Aorta (tissue), 5 donors: ENCODE measurements at regions not wholly inside any gene's neighbourhood (a gene's known extent, or its start where the extent isn't known, plus 50 kb on each side); places are given as distances from the start of the nearest gene placed in this dataset.
A peak's percentile ranks its signal among the peaks of the same experiment; 100 is the strongest.

Experiments
- ATAC-seq: fragments of 200-7000 bp; cut with Tn5 transposase; one replicate; pipeline ENCODE4 v1.9.1; 2022; ENCODE audit warnings: moderate library complexity; ENCODE audit not compliant: low FRiP score
- DNase-seq, 2 donors: peaks; one replicate each; pipeline ENCODE4 v3.0.0-alpha.2; 2020
- H3K27ac ChIP-seq, 2 donors: one replicate each; pipeline ENCODE4 v1.5.1; 2013; ENCODE audit warnings: low read length in 2 of 2, mild to moderate bottlenecking in 2 of 2, moderate library complexity in 2 of 2, control low read depth in 1 of 2, inconsistent platforms in 1 of 2, low read depth in 1 of 2
- H3K27me3 ChIP-seq, 2 donors: one replicate each; pipeline ENCODE4 v1.6.1; 2013; ENCODE audit warnings: control low read depth in 1 of 2, low read length in 1 of 2, mild to moderate bottlenecking in 1 of 2, moderate library complexity in 1 of 2; ENCODE audit not compliant: insufficient read depth in 2 of 2, control insufficient read depth in 1 of 2
- H3K36me3 ChIP-seq, 2 donors: one replicate each; pipeline ENCODE4 v1.6.1; 2013; ENCODE audit warnings: control low read depth in 1 of 2, low read length in 1 of 2, mild to moderate bottlenecking in 1 of 2; ENCODE audit not compliant: insufficient read depth in 2 of 2, control insufficient read depth in 1 of 2
- H3K4me1 ChIP-seq, 2 donors: one replicate each; pipeline ENCODE4 v1.6.1; 2013; ENCODE audit warnings: low read length in 2 of 2, control low read depth in 1 of 2, mild to moderate bottlenecking in 1 of 2, moderate library complexity in 1 of 2; ENCODE audit not compliant: insufficient read depth in 2 of 2, control insufficient read depth in 1 of 2
- H3K4me3 ChIP-seq, 2 donors: one replicate each; pipeline ENCODE4 v1.5.1; 2013; ENCODE audit warnings: low read length in 2 of 2, control low read depth in 1 of 2, mild to moderate bottlenecking in 1 of 2
- H3K9me3 ChIP-seq: one replicate; pipeline ENCODE4 v1.6.1; 2013; ENCODE audit warnings: mild to moderate bottlenecking, low read length; ENCODE audit not compliant: control insufficient read depth
- WGBS, 2 donors: extraction: QIAGEN DNeasy Blood & Tissue Kit; methylation state at CpG; one replicate each; pipeline ENCODE4 v1.1.7; 2013; 5-methylcytosine and 5-hydroxymethylcytosine counted together
- intact Hi-C, 2 donors: fragments of 100-400 bp; cut with DNase I; formaldehyde crosslinking; loops; one replicate each; pipeline versions ENCODE4 v1.14.2 to v1.15.0; 2022
- donor health status: healthy with polysubstance abuse.
- donor health status: Bipolar disorder and iron deficiency.
- donor health status: DM: no; HTN: no; CAD: no.
- donor health status: DM: no; HTN: no; CAD: no.
- donor health status: DM: yes; HTN: yes; CAD: no.

DNA sequence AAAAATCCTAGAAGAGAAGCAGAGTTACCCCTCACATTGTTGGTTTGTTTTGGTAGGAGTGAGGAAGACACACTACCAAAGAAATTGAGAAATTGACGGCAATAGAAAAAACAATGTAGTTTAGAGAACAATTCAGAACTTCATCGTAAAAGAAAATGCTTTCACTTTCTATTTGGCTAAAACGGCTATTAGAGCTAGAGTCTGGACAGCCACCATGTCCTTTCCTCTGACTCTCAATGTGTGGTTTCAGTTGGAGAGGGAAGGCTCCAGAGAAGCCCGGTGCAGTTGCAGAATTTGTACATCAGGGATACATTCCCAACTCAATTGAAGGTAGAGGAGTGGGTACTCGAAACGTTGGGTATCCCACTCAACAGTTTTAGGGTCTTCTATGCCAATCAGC lies 535.3 kb downstream of the GALC start:
- Histone ChIP-seq H3K9me3 (no peaks in the 10 kb centered on the region), H3K27ac (no peak overlapping the region), H3K36me3 (no peaks in the 10 kb centered on the region), H3K27me3 (no peaks in the 10 kb centered on the region), H3K4me3 (no peak overlapping the region), H3K4me1 (no peaks in the 10 kb centered on the region)
- intact Hi-C loops: no loop called here
- DNase-seq (no peak), ATAC-seq (no peak)
- 74 to 76% methylated on average over 6 of the region's 6 CpGs for WGBS, 2 donors

DNA sequence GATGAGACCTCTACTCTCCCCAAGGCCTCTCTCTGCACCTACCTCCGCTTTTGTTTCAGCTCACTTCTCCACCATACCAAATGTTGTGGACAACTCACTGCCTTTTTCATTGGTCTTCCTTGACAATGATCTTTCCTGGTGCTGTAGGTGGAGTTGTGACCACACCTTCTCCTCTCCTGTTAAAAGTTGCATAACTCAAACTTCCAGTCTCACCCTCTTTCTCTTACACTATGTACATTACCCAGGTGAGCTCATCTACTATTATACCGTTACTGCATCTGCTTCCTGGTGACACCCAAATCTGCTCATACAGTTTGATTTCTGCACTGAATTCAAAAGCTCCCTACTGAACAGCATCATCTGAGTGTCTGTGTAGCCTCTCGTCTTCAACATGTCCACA lies 542.8 kb downstream of the GALC start:
- H3K27me3 ChIP-seq: no peaks in the 10 kb centered on the region
- no peaks in the 10 kb centered on the region for H3K36me3 ChIP-seq
- intact Hi-C loops: no loop called here
- H3K27ac ChIP-seq: no peak overlapping the region
- H3K9me3 ChIP-seq: no peaks in the 10 kb centered on the region
- no peaks in the 10 kb centered on the region for H3K4me1 ChIP-seq
- 70 to 81% methylated on average over 3 of the region's 3 CpGs for WGBS, 2 donors
- no peak overlapping the region for H3K4me3 ChIP-seq
- ATAC-seq (no peak), DNase-seq (no peak)

DNA sequence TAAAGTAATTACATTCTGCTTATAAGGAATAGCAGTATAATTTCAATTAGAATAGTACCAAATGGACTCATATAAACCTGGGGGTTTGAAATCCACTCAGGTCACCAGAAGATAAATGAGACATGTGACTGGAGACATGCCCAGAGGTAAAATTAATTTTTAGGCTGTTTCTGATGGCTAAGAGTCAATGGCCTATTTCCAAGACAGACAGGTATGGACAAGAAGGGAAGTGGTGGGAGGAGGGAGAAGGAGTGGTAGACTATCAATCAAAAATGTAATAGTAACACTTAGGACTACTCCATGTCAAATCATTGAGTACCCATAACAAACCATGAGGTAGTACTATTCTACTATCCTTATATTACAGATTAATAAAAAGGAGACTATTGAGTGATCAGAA lies 544.0 kb downstream of the GALC start:
- ATAC-seq: no peak
- no peak overlapping the region for H3K27ac ChIP-seq
- no peaks in the 10 kb centered on the region for H3K9me3 ChIP-seq
- intact Hi-C loops: no loop called here
- H3K4me1 ChIP-seq: no peaks in the 10 kb centered on the region
- no peaks in the 10 kb centered on the region for H3K27me3 ChIP-seq
- H3K4me3 ChIP-seq: no peak overlapping the region
- no peak for DNase-seq
- H3K36me3 ChIP-seq: no peaks in the 10 kb centered on the region

DNA sequence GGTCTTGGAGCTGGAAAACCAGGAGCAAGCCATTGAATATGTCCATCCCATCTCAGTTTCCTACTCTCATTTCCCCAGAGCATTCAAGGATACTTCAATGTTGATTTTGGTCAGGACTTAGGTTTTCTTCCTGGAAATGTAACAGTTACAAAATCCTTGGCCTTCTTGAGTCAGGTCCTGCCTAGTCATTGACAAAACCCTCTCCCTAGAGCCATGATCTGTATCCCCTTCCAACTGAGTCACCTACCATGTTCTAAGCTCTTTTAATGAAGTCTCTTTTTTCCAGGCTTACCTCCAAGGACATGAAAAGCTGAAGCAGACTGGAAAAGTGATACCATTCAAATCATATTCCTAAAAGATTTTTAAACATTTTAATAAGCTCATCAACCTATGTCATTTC lies 549.2 kb downstream of the GALC start:
- no peaks in the 10 kb centered on the region for H3K9me3 ChIP-seq
- H3K27me3 ChIP-seq: no peaks in the 10 kb centered on the region
- DNase-seq (no peak), ATAC-seq (peak; percentile 60)
- H3K27ac ChIP-seq: no peak overlapping the region
- intact Hi-C loops: no loop called here
- no peaks in the 10 kb centered on the region for H3K36me3 ChIP-seq
- H3K4me1 ChIP-seq: no peaks in the 10 kb centered on the region
- no peak overlapping the region for H3K4me3 ChIP-seq

DNA sequence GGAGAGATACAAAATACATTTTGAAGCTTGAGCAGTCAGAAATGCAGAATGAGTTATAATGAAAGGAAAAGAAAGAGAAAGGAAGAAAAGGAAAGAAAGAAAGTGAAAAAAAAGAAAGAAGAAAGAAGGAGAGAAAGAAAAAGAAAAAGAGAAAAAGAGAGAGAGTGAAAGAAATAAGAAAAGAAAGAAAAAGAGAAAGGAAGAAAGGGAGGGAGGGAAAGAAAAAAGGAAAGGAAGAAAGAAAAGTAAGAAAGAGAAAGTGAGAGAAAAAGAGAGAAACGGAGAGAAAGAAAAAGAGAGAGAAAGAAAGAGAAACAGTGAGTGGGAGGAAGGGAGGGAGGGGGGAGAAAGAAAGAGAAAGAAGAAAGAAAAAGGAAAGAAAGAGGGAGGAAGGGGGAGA lies 549.9 kb downstream of the GALC start:
- H3K9me3 ChIP-seq: no peaks in the 10 kb centered on the region
- intact Hi-C loops: no loop called here
- H3K27ac ChIP-seq: no peak overlapping the region
- no peaks in the 10 kb centered on the region for H3K36me3 ChIP-seq
- ATAC-seq: no peak
- H3K4me1 ChIP-seq: no peaks in the 10 kb centered on the region
- H3K27me3 ChIP-seq: no peaks in the 10 kb centered on the region
- 74 to 88% methylated on average over 1 of the region's 1 CpG for WGBS, 2 donors
- no peak for DNase-seq
- no peak overlapping the region for H3K4me3 ChIP-seq

DNA sequence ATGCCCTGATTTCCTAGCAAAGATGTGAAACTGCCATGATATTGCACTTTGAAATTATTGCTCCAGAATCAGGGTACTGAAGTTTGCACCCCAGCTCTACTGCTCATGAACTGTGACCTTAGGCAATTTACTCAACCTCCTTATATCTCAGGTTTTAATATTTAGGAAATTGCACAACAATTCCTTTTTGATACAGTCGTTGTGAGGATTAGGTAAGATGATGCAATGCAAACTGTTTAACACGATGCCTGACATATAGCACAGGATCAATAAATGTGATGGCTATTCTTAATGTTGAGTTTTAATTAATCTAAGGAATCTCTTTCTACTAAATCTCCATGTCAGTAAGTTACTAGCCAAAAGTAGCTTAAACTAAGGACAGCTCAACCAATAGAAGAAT lies 555.8 kb downstream of the GALC start:
- intact Hi-C loops: no loop called here
- H3K4me3 ChIP-seq: no peak overlapping the region
- 81 to 82% methylated on average over 2 of the region's 2 CpGs for WGBS, 2 donors
- no peak for ATAC-seq
- no peaks in the 10 kb centered on the region for H3K4me1 ChIP-seq
- no peak overlapping the region for H3K27ac ChIP-seq
- no peaks in the 10 kb centered on the region for H3K36me3 ChIP-seq
- no peaks in the 10 kb centered on the region for H3K27me3 ChIP-seq
- DNase-seq: no peak
- H3K9me3 ChIP-seq: no peaks in the 10 kb centered on the region

DNA sequence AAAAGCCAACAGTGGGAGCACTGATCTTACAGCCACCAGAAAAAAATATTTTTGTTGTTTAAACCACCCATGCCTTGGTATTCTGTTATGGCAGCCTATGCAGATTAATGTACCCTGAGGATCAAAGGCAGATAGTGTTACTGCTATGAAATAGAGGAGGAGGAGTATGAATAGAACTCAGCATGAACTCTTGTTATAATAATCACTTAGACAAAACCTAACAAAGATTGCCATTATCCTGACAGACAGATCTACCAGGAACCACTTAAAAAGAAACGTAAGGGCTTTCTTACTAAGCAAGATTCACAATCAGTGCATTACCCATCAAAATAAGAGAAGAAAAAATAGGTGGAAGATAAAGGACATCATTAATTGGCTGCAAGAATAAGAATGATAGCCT lies 558.3 kb downstream of the GALC start:
- Histone ChIP-seq H3K4me1 (no peaks in the 10 kb centered on the region), H3K27ac (no peak overlapping the region), H3K9me3 (peaks cover 1% of the 10 kb centered on the region), H3K27me3 (no peaks in the 10 kb centered on the region), H3K4me3 (no peak overlapping the region), H3K36me3 (no peaks in the 10 kb centered on the region)
- WGBS, 2 donors: 35 to 61% methylated on average over 1 of the region's 1 CpG
- intact Hi-C loops: no loop called here
- no peak for DNase-seq
- no peak for ATAC-seq

DNA sequence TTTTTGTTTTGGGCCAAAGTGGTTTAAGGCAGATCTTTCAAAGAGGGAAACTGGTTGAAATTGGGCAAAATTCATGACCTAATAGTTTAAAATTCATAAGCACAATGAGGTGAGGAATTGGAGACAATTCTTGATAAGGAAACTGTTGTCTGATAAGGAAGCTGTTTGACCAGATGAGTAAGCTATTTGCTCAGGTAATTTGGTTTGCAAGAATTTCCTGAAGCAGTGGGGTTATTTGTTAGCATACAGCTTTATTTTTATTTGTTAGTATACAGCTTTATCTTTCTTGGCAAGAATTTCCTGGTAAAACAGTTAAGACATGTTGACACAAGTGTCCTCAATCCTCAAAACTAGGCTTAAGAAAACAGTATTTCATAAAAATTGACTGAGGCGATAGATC lies 559.0 kb downstream of the GALC start:
- intact Hi-C loops: no loop called here
- no peak overlapping the region for H3K27ac ChIP-seq
- H3K36me3 ChIP-seq: no peaks in the 10 kb centered on the region
- no peaks in the 10 kb centered on the region for H3K27me3 ChIP-seq
- DNase-seq (no peak), ATAC-seq (no peak)
- H3K4me3 ChIP-seq: no peak overlapping the region
- WGBS, 2 donors: 60 to 74% methylated on average over 1 of the region's 1 CpG
- no peaks in the 10 kb centered on the region for H3K4me1 ChIP-seq
- H3K9me3 ChIP-seq: peaks cover 1% of the 10 kb centered on the region

DNA sequence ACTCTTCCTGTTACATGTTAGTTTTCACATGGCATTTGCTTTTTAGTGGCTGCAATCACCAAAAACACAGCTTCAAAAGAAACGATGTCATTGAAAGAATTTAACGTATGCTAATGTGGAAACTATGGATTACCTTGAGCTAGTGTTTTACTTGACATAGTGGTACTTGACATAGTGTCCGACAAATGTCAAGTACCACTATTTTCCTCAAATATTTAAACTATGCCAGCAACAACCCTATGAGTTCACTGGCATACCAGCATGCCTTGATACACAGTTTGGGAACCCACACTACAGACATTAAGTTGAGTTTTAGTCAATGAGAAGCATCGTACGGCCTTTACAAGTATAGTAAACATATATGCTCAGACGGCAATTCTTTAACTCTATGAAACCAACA lies 560.3 kb downstream of the GALC start:
- Histone ChIP-seq H3K27me3 (no peaks in the 10 kb centered on the region), H3K36me3 (no peaks in the 10 kb centered on the region), H3K27ac (no peak overlapping the region), H3K9me3 (peaks cover 1% of the 10 kb centered on the region), H3K4me1 (no peaks in the 10 kb centered on the region), H3K4me3 (no peak overlapping the region)
- 84 to 90% methylated on average over 6 of the region's 6 CpGs for WGBS, 2 donors
- intact Hi-C loops: no loop called here
- DNase-seq (no peak), ATAC-seq (no peak)

DNA sequence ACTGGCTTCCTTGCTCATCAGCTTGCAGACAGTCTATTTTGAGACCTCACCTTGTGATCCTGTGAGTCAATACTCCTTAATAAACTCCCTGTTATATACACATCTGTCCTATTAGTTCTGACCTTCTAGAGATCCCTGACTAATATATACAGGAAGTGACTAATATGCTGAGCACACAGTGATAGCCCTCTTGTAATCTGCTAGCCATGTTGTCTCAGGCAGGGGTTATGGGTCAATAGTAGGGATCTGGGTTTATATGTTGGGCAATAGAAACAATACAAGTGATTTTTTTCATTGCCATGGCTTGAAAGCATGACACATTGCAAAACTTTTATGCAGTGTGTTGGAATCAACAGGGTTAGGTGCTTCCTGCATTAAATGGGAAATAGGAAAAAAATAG lies 562.2 kb downstream of the GALC start:
- intact Hi-C loops: no loop called here
- ATAC-seq: no peak
- Histone ChIP-seq H3K9me3 (peaks cover 1% of the 10 kb centered on the region), H3K27me3 (no peaks in the 10 kb centered on the region), H3K27ac (no peak overlapping the region), H3K4me3 (no peak overlapping the region), H3K36me3 (no peaks in the 10 kb centered on the region), H3K4me1 (no peaks in the 10 kb centered on the region)
- no peak for DNase-seq
